Upper lobe of right lung (tissue), 1 donor: ENCODE measurements at regions not wholly inside any gene's neighbourhood (a gene's known extent, or its start where the extent isn't known, plus 50 kb on each side); places are given as distances from the start of the nearest gene placed in this dataset.

Source experiments
- ATAC-seq: fragments of 200-7000 bp; cut with Tn5 transposase; one replicate; pipeline ENCODE4 v1.9.1; 2020; ENCODE audit warnings: mild to moderate bottlenecking, moderate library complexity
- DNase-seq: peaks from one replicate; pipeline ENCODE4 v3.0.0-alpha.2; 2020
- H3K27ac ChIP-seq: fragments of 200-600 bp; one replicate; pipeline ENCODE4 v1.8.0; 2022
- H3K27me3 ChIP-seq: fragments of 200-600 bp; one replicate; pipeline ENCODE4 v1.8.0; 2022; ENCODE audit warnings: mild to moderate bottlenecking
- H3K36me3 ChIP-seq: fragments of 200-600 bp; one replicate; pipeline ENCODE4 v1.8.0; 2022
- H3K4me1 ChIP-seq: fragments of 200-600 bp; one replicate; pipeline ENCODE4 v1.8.0; 2022
- H3K4me3 ChIP-seq: fragments of 200-600 bp; one replicate; pipeline ENCODE4 v1.8.0; 2022; ENCODE audit warnings: mild to moderate bottlenecking
- H3K9me3 ChIP-seq: fragments of 200-600 bp; one replicate; pipeline ENCODE4 v1.8.0; 2022
- intact Hi-C: fragments of 100-400 bp; cut with DNase I; formaldehyde crosslinking; loops from one replicate; pipeline ENCODE4 v1.11.0; 2022
- TF ChIP-seq, protein P1 (sequence below): fragments of 200-600 bp; IDR thresholded peaks from one replicate; pipeline ENCODE4 v1.8.0; 2022; ENCODE audit warnings: antibody characterized with exemption
- donor health status: DM: no; HTN: yes; CAD: no; lungs with severe emphysema.

DNA sequence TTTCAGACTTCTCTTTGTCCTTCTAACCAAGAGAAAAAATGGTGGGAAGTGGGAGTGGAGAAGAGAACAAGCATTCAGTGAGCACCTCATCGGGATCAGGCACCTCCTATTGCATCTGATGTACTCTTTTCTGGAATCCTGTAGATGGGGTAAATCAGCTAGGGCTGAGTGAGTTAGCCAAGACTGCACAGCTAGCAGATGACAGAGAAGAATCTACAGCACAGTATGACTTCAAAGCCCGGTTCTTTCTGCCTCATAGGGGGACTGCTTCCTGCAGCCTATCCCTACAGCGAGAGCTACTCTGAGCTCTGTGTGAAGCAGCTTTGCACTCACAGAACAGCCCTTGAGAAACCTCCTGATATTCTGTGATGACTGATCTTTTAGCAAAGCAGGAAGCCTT lies 275.2 kb upstream of the MEIS2 start:
- Histone ChIP-seq H3K4me3 (no peak overlapping the region), H3K9me3 (no peaks in the 10 kb centered on the region), H3K27me3 (no peaks in the 10 kb centered on the region), H3K27ac (no peak overlapping the region), H3K36me3 (no peaks in the 10 kb centered on the region), H3K4me1 (no peaks in the 10 kb centered on the region)
- ATAC-seq (no peak), DNase-seq (no peak)
- intact Hi-C loops: no loop called here
- TF ChIP-seq, protein P1, sequence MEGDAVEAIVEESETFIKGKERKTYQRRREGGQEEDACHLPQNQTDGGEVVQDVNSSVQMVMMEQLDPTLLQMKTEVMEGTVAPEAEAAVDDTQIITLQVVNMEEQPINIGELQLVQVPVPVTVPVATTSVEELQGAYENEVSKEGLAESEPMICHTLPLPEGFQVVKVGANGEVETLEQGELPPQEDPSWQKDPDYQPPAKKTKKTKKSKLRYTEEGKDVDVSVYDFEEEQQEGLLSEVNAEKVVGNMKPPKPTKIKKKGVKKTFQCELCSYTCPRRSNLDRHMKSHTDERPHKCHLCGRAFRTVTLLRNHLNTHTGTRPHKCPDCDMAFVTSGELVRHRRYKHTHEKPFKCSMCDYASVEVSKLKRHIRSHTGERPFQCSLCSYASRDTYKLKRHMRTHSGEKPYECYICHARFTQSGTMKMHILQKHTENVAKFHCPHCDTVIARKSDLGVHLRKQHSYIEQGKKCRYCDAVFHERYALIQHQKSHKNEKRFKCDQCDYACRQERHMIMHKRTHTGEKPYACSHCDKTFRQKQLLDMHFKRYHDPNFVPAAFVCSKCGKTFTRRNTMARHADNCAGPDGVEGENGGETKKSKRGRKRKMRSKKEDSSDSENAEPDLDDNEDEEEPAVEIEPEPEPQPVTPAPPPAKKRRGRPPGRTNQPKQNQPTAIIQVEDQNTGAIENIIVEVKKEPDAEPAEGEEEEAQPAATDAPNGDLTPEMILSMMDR: no peak

DNA sequence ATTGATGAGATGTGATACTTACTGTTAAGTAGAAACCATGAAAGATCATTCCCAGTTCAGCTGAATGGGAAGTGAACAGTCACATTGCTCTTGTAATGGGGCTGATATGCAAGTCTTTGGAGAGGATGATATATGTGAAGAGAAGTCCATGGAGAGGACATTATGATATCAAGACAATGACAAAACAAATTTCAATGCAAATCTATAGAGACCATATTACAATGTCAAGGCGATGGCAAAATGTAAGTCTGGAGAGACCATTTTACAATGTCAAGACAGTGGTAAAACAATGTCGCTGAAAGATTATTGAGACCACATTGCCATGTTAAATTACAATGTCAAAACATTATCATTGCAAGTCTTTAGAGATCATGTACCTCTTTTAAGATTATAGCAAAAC lies 277.1 kb upstream of the MEIS2 start:
- Histone ChIP-seq H3K36me3 (no peaks in the 10 kb centered on the region), H3K4me1 (no peaks in the 10 kb centered on the region), H3K9me3 (no peaks in the 10 kb centered on the region), H3K4me3 (no peak overlapping the region), H3K27me3 (no peaks in the 10 kb centered on the region), H3K27ac (no peak overlapping the region)
- TF ChIP-seq, protein P1: no peak
- ATAC-seq (no peak), DNase-seq (no peak)
- intact Hi-C loops: no loop called here

DNA sequence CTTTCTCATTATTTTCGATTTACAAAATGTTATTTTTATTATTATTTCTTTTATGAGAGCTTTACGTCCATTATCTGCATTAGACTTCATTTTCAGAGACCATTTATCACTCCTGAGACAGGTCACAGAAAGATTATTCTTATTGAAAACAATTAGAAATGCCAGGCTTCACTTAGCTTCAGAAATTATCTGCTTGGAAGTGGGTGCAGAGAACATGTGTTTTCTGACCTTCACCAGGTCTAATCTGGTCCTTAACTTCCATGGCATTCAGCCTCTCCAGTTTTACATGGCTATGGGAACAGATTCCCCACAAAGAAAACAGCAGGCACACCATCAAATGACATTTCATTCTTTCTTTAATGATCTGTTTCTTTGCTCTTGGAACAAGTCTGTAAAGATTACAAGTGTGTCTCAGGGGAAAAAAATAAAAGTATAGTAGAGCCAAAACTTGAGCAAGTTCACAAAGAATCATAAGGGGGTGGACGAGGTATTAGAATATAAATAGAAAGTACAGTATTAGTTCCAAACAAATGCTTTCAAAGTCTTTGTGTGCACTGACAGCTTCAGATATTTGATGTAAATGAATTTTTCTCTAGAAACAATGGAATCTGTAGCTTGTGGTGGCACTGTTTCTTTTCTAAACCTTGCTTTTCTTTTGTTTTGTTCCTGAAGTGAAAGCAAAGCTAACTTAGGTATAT lies 294.2 kb upstream of the MEIS2 start:
- H3K4me3 ChIP-seq: no peak overlapping the region
- no peak for DNase-seq

DNA sequence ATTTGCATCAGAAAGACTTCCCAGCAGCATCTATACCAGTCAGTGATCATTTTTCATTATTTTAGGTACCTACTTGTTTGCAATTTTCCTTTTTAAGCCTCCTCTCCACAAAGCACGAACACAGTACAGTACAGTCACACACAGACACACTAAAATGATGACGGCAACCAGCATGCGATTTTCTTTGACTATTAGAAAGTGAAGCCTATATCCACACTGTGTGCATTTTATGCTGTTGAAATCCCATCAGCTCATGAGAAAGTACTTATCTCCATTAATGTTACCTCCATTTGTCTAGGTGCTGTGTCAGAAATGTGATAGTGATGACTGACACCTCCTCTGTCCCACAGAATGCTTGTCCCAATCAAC lies 294.7 kb upstream of the MEIS2 start:
- no peak for ATAC-seq

More for the DNA sequence above, 294.2 kb upstream of the MEIS2 start:
- no peak overlapping the region for H3K27ac ChIP-seq
- intact Hi-C loops: no loop called here
- ATAC-seq: no peak
- no peaks in the 10 kb centered on the region for H3K36me3 ChIP-seq
- H3K4me1 ChIP-seq: no peaks in the 10 kb centered on the region
- H3K9me3 ChIP-seq: no peaks in the 10 kb centered on the region
- TF ChIP-seq, protein P1: no peak
- no peaks in the 10 kb centered on the region for H3K27me3 ChIP-seq

DNA sequence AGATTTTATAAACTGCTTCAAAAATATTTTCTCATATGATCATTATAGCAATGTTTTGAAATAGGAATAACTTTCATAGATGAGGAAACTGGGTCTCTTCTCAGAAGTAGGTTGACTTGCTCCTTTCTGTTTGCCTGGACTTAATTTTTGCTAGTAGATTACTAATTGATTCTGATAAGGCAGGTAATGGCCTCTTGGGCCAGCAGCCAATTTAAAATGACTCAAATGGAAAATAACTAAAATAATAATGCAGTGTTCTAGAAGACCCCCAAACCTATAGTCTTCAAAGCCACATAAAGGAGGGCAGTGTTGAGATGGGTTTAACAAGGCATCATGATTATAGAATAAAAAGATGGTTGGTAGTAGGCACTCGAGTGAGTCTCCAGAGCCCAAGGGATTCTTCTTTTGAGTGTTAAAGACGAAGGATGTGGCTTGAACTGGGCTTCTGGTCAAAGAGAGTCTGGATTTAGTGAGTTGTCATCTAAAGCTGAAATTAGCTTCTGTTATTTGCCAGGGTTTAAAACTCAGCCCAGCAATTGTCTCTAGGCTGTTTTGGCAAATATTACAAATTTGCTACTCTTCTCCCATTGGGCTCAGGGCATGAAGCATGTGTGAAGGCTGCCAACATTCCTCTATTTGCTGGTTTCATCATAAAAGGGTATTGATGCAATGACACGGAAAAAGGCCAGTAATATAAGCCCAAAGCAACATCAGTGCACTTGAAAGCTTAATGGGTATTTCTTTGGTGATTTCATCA lies 297.1 kb upstream of the MEIS2 start:
- Histone ChIP-seq H3K4me1 (no peaks in the 10 kb centered on the region), H3K27me3 (no peaks in the 10 kb centered on the region), H3K27ac (no peak overlapping the region), H3K4me3 (no peak overlapping the region), H3K9me3 (no peaks in the 10 kb centered on the region), H3K36me3 (no peaks in the 10 kb centered on the region)
- intact Hi-C loops: no loop called here
- no peak for DNase-seq
- TF ChIP-seq, protein P1: no peak
- ATAC-seq: peak; percentile 20

More for the DNA sequence above, 294.7 kb upstream of the MEIS2 start:
- TF ChIP-seq, protein P1: no peak
- H3K27me3 ChIP-seq: no peaks in the 10 kb centered on the region
- H3K36me3 ChIP-seq: no peaks in the 10 kb centered on the region
- H3K4me3 ChIP-seq: no peak overlapping the region
- no peaks in the 10 kb centered on the region for H3K4me1 ChIP-seq
- intact Hi-C loops: no loop called here
- no peak for DNase-seq
- H3K27ac ChIP-seq: no peak overlapping the region
- H3K9me3 ChIP-seq: no peaks in the 10 kb centered on the region
